ENCODE measurements at regions not wholly inside any gene's neighbourhood (a gene's known extent, or its start where the extent isn't known, plus 50 kb on each side); places are given as distances from the start of the nearest gene placed in this dataset.

DNA sequence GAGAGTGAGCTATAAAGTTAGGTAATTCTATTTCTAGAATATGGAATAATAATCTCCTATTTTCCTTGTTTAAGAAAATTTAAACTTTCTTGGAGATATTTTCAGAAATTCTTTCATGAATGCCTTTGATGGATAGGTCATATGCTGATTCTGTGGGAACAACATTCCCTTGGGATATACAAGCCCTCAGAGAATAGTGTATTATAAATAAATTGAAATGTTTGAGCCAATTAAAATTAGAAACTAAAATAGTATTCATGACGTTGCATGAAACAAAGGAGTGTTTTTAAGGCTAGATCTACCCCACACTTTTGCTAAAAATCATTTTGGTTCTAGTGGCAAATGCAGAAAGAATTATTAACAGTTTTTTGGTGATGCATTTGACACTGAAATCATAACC lies 269.3 kb upstream of the ANO3 start:
- no peak for DNase-seq

DNA sequence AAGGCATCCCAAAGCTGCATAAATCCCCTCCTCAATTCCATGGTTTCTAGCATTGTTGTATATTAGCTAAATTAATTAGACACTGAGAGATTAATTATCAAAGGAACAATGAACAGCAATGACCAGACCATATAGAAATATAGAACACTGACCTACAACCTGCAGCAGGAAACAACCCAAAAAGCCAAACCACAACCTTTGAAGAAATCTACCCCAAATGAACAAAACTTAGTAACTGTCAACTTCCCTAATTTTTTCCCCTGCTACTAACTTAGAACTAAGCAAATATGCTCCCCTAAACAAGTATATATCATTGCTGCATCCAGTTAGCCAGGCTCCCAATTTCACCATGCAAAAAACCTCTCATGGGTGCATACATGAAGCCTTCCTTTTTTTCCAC lies 268.0 kb upstream of the ANO3 start:
- no peak for DNase-seq

DNA sequence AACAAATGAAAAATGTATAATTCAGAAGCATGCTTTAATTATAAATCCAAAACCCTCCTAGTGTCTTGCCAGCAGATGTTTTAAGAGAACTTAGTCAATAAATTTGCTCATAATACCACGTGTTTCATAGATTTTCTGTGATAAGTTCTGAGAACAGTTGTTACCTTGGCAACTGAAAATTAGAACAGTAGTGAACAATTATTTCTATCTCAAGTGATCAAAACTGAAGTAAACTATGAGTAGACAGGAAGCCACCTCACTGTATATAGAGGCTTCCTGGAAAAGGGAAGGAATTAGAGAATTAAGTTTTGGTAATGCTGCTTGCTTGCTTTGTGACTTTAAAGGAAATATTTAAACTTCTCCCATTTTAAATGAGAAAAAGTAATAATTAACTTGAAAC lies 266.0 kb upstream of the ANO3 start:
- DNase-seq, result no peak

DNA sequence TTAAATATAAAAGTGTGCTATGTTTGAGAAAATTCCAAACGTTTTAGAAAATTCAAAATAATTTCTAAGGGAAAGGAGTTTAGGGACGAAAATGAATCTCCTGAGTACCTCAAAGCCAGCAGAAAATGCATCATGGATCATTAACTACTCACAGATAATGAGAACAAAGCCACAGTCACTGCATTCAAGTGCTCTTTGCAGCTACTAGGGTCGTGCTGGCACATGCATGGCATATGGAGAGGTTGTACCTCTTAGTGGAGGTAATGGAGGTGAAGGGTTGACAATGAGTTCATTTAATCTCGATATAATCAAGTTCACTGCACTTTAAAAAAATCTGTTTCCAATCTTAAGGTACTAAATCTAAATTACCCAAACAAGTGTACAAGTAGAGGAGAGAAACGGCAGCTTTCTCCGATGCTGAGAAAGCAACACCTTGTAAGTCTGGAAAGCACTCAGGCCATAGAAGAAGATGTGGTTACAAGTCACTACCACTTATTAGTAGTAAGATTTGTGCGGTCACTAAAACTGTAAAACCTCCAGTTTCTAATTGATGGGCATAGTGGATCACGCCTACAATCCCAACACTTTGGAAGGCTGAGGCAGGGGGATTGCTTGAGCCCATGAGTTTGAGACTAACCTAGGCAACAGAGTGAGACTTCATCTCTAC lies 261.1 kb upstream of the ANO3 start:
- no peak for DNase-seq

DNA sequence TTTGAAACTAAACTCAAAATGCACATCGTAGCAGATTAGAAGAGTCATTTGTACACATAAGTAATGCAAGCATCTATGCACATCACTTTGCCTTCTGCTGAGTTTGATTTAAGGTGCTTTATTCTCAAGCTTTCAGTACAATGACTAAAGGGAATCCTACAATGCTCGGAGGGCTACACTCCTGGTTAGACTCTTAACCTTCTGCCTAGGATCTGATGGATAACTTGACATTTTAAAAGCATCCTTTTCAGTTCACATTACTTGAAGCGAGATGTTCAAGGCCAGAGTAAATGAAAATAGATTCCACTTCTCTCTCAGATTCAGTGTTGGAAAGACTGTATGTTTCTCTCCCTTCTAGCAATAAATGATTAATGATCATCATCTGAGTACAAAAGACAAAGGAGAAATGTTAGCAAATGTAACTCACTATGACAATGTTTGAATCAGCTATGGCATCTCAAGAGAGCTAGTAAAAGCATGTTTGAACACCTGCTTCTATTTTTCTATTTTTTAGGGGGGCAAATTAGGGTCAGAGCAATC lies 259.2 kb upstream of the ANO3 start:
- DNase-seq, result no peak

DNA sequence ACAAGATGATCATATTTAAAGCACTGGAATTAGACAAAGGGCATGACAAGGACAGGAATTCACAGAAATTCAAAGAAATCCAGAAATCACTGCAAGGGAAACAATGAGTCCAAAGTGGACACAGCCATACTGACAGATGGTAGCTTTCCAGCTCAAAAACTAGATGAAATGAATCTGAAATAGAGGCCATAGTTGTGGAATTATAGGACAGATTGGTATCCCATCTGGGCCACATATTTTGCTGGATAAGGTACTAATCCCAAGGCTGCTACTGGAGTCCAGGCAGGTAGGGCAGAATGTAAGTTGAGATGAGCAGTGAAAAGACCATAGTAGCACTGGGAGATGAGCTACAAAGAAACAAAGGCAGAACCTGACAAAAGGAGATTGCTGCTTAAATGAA lies 258.3 kb upstream of the ANO3 start:
- no peak for DNase-seq

DNA sequence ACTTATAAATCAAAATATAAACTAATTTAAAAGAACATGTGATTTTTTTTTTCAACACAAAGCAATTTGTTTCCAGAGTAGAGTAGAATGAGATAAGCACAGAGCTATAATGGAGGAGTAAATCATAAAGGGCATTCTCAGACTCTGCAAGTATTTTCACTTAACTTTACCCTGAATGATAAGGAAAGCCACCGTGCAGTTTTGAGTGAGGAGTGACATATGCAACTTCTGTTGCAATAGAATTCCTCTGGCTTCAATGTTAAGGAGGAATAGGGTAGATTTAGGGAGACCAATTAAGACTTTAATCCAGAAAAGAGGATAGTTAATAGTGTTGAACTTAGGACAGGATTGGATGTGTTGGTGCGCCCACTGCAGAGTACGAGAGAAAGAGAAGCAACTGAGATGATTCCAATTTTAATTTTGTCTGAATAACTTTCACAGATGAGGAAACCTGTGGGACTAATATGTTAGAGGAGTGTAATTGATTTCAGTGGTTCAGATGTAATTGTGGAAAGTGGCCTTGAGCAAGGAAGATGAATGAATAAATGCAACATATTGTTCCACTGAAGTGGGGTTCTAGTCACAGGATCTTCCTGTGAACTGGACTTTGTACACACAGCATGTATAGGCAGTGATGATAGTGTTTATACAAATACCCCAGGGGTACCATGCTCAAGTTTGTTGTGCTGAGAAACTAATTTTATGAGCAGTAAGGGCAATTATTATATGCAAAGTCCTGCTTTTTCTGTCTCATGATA lies 255.5 kb upstream of the ANO3 start:
- no peak for DNase-seq

DNA sequence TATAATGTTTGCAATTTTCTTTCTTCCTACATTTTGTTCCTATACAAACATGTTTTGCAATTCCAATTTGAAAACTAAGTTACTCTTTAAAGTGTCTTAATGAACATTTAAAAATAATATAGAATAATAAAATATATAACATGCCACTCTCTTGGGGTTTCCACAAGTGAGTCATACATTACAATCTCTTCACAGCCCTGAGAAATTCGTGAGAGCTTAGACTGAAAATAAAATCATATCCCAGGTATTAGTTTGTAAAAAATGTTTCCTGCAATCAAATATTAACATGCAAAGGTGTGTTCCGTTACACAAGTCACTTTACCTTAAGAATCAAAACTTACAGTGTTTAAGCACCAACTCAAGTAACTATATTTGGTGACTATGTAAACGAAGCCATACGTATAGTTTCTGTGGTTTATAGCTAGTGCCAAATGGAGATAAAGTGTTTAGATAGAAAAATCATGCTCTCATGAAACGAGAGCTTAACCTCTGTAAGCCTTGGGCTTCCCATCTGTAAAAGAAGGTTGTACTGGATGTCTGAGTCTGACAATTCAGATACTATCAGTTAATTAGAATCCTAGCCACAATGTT lies 253.6 kb upstream of the ANO3 start:
- DNase-seq, result no peak

DNA sequence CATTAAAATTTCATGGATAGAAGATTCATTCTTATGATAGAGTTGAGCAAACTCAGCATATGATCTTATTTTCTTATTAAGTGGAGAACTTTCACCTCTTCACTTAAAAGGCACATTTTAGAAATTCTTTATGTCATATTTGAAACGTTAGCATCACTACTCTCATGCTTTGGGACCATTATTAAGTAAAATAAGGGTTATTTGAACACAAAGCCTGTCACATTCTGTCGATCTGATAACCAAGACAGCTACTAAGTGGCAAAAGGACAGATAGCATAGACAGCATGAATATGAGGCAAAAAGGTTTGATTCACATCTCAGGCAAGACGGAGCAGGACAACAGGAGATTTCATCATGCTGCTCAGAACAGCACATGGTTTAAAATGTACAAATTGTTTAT lies 247.6 kb upstream of the ANO3 start:
- no peak for DNase-seq

DNA sequence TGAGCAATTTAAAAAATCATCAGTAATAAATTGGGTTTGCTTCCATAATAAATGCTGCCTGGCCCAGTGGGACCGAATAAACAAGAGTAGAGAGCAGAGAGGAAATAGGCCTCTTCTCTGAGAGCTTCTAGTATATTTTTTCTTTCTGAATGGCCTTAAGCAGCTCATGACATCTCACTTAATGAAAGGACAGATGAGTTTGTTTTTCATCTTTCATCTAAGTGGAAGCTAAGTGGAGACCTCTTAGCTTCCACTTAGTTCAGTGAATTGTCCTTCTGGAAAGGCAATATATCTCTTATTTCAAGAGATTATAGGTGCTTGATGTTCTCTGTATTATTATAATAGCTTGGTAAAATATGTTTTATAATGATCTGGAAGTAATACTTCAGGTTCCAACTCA lies 245.9 kb upstream of the ANO3 start:
- no peak for DNase-seq

DNA sequence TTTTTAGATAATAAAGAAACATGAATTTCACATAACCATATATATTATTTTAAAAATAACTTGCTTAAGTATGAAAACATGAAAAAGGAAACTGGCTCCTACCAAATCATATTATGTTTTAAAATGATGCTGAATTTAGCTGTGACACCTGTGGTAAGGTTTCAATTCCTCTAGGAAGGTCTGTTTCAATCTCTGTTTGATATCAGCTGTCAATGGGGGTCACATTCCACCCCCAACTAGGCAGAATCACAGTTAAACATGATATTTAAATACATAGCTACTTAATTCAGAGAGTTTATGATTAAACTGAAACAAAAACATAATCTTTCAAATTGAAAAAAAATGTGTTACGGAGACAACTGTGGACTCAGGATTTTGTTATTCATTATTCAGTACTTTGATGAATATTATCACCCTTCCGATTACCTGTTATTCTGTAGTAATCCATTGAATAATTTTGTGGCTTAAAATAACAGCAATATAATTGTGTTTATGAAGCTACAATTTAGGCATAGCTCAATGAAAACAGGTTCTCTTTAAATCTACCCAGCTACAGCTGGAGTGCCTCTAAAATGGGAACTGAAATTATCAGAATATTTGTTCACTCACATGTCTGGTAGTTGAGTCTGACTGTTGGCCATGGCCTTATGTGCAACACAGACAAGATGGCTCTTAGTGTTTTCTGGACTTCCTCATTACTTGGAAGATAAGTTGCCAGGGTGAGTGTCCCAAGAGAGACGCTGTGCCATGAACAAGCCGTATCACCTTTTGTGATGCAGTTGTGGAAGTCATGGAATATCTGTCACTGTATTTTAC lies 244.6 kb upstream of the ANO3 start:
- no peak for DNase-seq

DNA sequence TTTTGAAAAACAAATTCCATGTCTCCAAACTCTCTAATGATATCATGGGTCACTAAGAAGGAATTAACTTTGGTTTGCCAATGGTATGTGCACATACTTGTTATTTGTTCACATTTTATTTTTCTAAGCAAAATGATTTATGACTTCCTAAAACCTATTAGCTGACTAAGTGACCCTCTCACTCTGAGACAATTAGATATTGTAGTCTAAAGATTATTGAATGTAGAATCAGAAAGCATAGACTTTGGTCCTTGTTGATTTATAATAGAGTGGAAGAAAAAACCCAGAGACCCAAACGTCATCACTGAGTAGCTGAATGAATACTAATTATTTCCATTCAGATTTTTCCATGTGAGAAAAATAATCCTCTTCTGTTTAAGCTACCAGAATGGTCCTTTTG lies 243.5 kb upstream of the ANO3 start:
- no peak for DNase-seq

DNA sequence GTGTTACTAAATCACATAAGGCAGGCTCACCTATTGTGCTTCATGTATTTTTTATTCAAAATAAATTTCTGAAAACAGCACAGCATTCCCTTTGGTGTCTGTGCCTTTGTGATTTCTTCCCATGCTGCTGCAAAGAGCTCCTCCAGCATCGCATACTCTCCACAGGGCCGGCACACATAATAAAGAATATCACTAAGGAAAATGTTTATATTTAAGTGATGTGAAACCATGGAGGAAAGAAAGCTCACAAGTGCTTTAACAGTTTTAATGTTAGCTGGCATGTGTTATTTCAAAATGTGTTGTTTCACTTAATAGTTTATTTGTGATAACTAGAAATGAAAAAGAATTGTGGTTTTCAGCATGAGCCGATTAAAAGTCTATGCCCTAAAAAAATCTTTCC lies 241.3 kb upstream of the ANO3 start:
- DNase-seq, result no peak

DNA sequence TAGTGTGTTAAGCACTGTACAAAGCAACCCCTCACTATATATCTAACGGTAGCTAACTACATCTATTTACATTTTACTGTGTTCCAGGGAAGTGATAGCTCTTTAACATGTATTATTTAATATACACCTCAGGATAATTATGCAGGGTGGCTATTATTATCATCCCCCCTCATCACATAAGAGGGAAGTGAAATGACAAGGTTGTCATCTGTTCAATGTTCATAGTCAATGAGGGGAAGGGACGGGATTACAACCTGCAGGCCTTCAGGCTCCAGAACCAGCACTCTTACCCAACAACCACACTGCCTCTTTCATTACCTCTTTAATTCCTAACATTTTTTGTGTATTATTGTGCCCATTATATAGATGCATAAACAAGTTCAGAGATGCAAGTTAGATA lies 238.7 kb upstream of the ANO3 start:
- no peak for DNase-seq

DNA sequence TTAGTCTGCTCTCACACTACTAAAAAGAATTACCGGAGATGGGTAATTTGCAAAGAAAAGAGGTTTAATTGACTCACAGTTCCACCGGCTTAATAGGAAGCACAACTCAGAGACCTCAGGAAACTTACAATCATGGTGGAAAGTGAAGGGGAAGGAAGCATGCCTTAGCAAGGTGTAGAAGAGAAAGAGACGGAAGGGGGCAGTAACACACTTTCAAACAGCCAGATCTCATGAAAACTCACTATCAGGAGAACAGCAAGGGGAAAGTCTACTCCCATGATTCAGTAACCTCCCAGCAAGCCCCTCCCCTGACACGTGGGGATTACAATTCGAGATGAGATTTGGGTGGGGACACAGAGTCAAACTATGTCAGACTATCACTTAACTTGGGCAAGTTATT lies 236.6 kb upstream of the ANO3 start:
- DNase-seq, result no peak

DNA sequence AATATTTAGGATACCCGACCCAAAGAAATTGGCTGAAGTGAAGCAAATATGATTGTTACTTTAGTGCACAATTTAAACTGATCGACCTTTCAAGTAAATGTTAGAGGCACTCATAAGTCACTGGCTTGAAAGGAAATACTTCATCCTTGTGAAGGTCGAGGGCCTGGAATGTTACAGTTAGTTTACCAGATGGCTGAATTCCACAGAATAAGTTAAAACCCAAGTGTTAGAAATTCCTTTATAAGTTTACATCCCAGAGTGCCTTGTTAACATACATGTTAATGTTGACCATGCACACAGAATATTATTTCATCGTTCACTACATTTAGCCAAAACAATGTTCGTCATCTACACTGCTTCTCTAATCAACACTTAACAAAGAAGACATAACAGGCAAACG lies 235.5 kb upstream of the ANO3 start:
- no peak for DNase-seq

DNA sequence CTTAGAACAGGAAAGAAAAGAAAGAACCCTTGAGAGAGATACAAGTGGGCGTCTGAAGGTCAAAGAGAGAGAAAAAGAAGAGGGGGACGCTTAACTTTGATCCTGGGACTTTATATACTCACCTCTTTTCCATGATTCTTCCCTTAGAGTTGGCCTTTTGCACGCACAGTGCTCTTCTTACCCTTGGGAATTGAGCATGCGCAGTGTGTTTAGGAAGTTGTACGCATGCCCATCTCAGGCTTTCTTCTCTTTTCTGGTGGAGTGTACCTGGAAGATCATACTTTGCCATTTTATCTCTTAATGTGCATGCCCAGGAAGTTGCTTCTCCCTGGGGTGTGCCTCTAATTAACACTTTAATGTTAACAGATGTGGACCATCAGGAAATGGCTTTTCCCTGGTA lies 229.6 kb upstream of the ANO3 start:
- DNase-seq, result no peak

DNA sequence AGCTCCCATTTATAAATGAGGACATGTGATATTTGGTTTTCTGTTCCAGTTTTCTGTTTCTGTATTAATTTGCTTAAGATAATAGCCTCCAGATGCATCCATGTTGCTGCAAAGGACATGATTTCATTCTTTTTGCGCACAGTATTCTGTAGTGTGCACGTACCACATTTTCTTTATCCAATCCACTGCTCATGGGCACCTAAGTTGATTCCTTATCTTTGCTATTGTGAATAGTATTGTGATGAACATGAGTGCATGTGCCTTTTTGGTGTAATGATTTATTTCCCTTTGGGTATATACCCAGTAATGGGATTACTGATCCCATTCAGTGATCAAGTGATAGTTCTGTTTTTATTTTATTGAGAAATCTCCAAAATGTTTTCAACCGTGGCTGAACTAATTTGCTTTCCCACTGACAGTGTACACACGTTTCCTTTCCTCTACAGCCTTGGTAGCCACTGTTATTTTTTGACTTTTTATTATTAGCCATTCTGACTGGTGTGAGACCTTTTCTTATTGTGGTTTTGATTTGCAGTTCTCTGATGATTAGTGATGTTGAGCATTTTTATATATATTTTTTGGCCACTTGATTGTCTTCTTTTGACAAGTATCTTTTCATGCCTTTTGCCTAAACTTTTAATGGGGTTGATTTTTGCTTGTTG lies 226.0 kb upstream of the ANO3 start:
- DNase-seq, result no peak

DNA sequence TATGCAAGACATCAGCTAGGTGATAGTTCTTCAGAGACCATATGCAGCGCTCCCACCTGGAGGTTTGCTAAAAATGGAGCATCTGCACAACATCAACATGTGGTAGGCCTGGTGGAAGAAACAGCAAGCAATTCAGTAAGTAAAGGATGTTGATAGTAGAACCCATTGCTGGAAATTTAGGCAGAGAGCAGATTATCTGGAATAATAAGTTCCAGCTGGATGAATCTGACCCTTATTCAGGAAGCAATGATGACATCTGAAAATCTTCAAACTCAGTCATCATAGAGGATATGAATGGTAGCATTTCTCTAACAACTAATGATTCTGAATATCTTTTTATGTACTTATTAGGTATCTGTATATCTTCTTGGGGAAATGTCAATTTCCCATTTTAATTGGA lies 225.2 kb upstream of the ANO3 start:
- DNase-seq, result no peak

DNA sequence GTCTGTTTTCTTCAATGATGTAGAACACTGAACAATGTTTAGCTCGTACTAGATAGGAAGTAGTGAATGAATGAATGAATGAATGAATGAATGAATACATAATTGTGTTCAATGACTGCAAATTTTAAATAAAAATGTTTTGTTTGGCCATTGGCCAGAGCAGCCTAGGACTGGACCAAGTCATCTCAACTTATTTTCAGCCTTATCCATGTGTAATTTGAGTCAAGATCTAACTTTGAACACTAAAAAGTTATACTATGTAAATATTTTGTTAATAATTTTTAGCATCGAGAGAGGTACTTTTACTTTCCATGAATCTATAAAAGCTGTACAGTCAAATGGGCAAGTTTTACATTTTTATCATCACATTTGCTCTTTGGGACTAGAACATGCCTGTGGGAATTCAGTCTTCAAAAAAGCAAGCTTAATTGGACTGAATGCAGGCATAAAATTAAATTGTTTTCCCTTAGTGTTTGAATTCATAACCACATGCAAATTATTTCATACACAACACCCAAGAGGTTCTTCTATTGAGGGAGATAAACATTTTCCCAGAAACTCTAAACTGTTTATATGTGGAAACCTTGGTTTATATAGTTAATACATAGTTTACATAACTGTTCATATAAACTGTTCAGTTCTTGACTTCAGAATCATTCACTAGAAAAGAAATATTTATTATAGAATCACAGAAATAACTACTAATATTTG lies 222.1 kb upstream of the ANO3 start:
- no peak for DNase-seq

DNA sequence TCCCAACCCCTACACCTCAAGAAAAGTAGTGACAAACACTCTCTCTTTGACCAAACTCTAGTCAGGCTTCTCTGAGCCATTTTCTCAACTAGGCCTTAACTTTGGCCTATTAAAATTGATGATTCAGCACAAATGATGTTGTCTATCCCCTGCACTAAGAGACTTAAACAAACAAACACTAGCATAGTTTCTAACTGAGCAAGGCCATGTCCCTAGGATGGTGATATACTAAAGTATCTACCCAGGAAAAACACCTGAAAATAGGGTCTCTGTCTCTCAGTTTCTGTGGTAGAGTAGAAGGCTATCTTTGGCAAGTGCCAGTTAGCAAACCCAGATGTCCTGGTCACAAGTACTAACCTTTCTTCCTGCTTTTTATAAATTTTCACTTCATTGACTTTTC lies 219.7 kb upstream of the ANO3 start:
- no peak for DNase-seq

DNA sequence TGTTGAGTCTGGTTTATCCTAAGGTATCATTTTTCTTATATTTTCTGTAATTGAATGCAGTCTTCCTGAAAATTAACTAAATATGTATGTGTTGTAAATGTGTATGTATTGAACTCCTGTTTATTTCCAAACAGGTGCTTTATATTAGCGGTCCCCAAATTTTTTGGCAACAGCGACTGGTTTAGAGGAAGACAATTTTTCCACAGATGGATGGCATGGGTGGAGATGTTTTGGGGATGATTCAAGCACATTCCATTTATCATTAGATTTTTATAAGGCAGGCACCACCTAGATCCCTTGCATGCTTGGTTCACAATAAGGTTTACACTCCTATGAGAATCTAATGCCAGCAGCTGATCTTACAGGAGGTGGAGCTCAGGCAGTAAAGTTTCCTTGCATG lies 210.5 kb upstream of the ANO3 start:
- DNase-seq, result no peak
